Stimulated activated CD4-positive, alpha-beta T cell treated with anti-CD3 and anti-CD28 coated beads, Interleukin-15, amount 100 ng/mL, for 1 hour (primary cell): ENCODE measurements at regions not wholly inside any gene's neighbourhood (a gene's known extent, or its start where the extent isn't known, plus 50 kb on each side); places are given as distances from the start of the nearest gene placed in this dataset.

ENCODE experiments used
- DNase-seq, 2 donors: peaks; one replicate each; pipeline ENCODE4 v3.0.0-alpha.2; 2020; ENCODE audit warnings: low read depth in 1 of 2, low spot score in 1 of 2

- peak; percentile 74 to 86 for DNase-seq
Observed at GRCh38 chrX:2608638-2609430, 82.3 kb upstream of the CD99 start.

GRCh38 chrX:2607113-2607512 is 84.0 kb upstream of the CD99 start:
- no peak for DNase-seq

DNA sequence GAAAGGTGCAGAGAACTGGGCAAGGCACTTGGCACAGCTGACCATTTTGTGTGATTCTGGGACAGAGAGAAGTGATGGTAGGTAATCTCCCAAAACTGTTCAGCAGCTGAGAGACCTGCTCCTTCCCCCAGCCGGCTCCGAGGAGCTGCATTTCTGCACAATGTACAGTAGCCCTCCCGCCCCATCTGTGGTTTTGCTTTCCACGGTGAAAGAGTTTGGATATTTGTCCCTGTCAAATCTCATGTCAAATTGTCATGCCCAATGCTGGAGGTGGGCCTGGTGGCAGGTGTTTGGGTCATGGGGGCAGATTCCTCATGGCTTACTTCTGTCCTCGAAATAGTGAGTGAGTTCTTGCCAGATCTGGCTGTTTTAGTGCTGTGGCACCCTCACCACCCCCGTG is 90.5 kb upstream of the CD99 start:
- no peak for DNase-seq

- no peak for DNase-seq
Observed at GRCh38 chrX:2596555-2597255, 94.4 kb upstream of the CD99 start.

- no peak for DNase-seq
Observed at GRCh38 chrX:2596045-2596444, 95.0 kb upstream of the CD99 start.

DNA sequence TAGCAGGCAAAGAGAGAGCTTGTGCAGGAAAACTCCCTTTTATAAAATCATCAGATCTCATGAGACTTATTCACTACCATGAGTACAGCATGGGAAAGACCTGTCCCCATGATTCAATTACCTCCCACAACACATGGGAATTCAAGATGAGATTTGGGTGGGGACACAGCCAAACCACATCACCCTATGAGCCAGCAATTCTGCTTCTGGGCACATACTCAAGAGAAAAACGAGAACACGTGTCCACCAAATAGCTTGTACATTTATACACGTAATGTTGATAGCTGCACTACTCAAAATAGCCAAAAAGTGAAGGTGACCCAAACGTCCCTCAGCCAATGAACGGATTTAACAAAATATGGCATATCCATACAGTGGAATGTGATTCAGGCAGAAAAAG is 94.5 kb upstream of the DHRSX start:
- no peak for DNase-seq

- no peak for DNase-seq
Observed at GRCh38 chrX:2594491-2594890, 93.7 kb upstream of the DHRSX start.

GRCh38 chrX:2592279-2592678 is 91.5 kb upstream of the DHRSX start:
- DNase-seq, result no peak

GRCh38 chrX:2589186-2590020 is 88.6 kb upstream of the DHRSX start:
- DNase-seq, result no peak

DNA sequence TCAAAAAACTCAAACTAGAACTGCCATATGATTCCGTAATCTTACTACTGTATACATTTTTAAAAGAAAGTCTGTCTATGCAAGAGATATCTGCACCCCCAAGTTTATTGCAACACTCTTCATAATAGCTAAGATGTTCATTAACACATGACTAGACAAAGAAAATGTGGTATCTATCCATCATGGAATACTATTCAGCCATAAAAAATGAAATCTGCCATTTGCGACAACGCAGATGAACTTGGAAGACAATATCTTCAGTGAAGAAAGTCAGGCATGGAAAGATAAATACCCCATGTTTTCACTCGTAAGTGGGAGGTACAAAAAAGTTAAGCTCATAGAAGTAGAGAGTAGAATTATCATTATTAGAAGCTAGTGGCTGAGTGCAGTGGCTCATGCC is 87.3 kb upstream of the DHRSX start:
- DNase-seq, result no peak

- DNase-seq, result no peak
Observed at GRCh38 chrX:2587146-2587545, 86.4 kb upstream of the DHRSX start.

DNA sequence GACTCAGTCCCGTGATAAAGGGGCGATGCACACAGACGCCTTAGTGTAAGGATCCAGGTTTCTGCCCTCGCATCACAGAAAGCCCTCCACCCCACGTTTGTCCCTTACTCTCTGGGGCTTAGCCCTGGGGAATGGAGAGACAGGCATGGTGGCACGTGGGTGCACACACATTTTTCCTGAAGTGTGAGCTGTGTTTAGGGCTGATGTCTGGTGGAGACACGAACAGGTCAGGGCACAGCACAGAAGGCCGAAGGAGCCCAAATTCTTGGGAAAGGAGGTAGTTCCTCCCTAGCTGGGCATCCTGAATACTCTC is 84.3 kb upstream of the DHRSX start:
- no peak for DNase-seq

GRCh38 chrX:2584251-2585157 is 83.7 kb upstream of the DHRSX start:
- DNase-seq, result no peak

- DNase-seq, result no peak
Observed at GRCh38 chrX:2583194-2584162, 82.7 kb upstream of the DHRSX start.

DNA sequence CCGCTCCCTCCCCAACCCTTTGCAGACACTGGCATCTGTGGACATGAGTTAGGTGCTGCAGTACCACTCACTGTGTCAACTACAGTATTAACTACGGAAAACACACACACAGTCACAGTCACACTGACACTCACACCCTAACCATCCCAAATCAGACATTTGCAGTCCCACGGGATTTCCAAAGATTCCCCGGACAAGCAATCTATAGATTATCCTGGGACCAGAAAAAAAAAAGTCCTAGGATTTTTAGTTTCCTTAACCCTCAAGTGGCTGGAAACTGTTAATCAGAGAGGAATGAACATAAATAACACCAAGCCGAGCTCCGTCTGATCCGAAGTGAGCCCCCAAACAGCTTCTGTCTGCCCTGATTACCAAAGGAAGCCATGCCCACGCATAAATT is 81.9 kb upstream of the DHRSX start:
- no peak for DNase-seq

DNA sequence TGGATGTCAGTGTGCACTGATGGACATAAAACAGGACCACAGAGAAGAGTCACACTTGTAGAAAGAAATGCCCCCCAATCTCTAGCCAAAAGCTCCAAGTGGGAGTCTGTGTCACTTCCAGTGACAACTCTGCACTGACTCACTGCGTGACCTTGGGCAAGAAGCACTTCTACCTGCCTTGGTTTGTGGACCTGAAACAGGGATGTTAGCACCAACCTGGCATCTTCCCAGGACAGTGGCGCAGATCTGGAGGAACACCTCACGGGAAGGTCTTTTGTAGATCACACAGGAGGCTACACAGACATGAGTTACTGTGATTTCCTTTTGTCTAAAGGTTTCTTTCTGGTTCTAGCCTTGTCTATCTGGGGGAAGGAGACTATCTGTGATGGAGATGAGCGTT is 80.5 kb upstream of the DHRSX start:
- no peak for DNase-seq

GRCh38 chrX:2578864-2579263 is 78.1 kb upstream of the DHRSX start:
- no peak for DNase-seq

GRCh38 chrX:2577844-2578466 is 77.2 kb upstream of the DHRSX start:
- no peak for DNase-seq

DNA sequence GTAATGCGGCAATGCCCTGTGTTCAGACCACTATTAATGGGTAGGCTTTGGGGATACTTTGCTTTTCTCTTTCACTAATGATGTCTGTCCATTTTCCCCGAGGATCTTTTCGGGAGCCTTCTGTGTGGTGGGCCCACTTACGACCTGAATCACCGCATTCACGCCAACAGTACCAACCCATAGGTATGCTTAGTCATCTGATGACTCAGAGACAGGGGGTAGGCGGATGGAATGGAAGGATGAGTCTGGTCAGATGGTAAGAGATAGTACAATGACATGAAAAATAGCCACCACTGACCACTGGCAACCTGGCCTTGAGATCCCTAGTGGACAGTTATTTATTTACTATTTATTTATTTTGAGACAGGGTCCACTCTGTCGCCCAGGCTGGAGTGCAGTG is 76.0 kb upstream of the DHRSX start:
- DNase-seq, result no peak
